B cell (primary cell): ENCODE measurements at regions not wholly inside any gene's neighbourhood (a gene's known extent, or its start where the extent isn't known, plus 50 kb on each side); places are given as distances from the start of the nearest gene placed in this dataset.

Experiments
- ATAC-seq: fragments of 200-7000 bp; cut with Tn5 transposase; one replicate; pipeline ENCODE4 v1.10.0; 2021; ENCODE audit warnings: low read depth, mild to moderate bottlenecking, moderate number of reproducible peaks, moderate library complexity
- CTCF ChIA-PET: fragments of 350-600 bp; sonication (Branson Sonifier 250); formaldehyde crosslinking; loops from one replicate; lab custom pipeline; 2021; ENCODE audit warnings: antibody characterized with exemption, inconsistent platforms; lab: Charles Lee
- POLR2A ChIA-PET: fragments of 350-600 bp; sonication (Branson Sonifier 250); formaldehyde crosslinking; loops from one replicate; lab custom pipeline; 2021; ENCODE audit warnings: antibody characterized with exemption; lab: Charles Lee
- DNase-seq: peaks from one replicate; pipeline ENCODE4 v3.0.0; 2013
- H2AFZ ChIP-seq: 2 replicates; pipeline ENCODE4 v1.6.1; 2012; ENCODE audit warnings: mild to moderate bottlenecking, low read depth, low read length; ENCODE audit not compliant: insufficient read depth, poor library complexity, severe bottlenecking
- H3K27ac ChIP-seq, 2 donors: 1 replicate in 1 of 2; 2 replicates in 1 of 2; pipeline ENCODE4 v1.5.1; 2012 to 2013; ENCODE audit warnings: low read length in 2 of 2, mild to moderate bottlenecking in 2 of 2, moderate library complexity in 1 of 2
- H3K27me3 ChIP-seq, 4 experiments: fragments of 200-600 bp in 1 of 4; sonication (generic) in 1 of 4; replicated peaks in 1 of 4; 1 replicate in 2 of 4; 2 replicates in 2 of 4; pipeline versions ENCODE4 v1.6.1 to v1.7.0; 2013 to 2016; ENCODE audit warnings: low read length in 3 of 4, mild to moderate bottlenecking in 2 of 4, mixed read lengths in 1 of 4, moderate library complexity in 1 of 4; ENCODE audit not compliant: insufficient read depth in 4 of 4, control insufficient read depth in 3 of 4; ENCODE audit errors: control extremely low read depth in 1 of 4
- H3K36me3 ChIP-seq, 2 experiments: replicated peaks in 1 of 2; 1 replicate in 1 of 2; 2 replicates in 1 of 2; pipeline versions ENCODE4 v1.6.1 to v1.7.1; 2013; ENCODE audit warnings: low read length in 1 of 2; ENCODE audit not compliant: insufficient read depth in 2 of 2, control insufficient read depth in 1 of 2; ENCODE audit errors: control extremely low read depth in 1 of 2, extremely low read depth in 1 of 2
- H3K4me1 ChIP-seq, 2 donors: fragments of 200-600 bp in 1 of 2; sonication (generic) in 1 of 2; 1 replicate in 1 of 2; 2 replicates in 1 of 2; pipeline versions ENCODE4 v1.5.1 to v1.6.1; 2013 to 2017; ENCODE audit warnings: low read length in 2 of 2; ENCODE audit not compliant: control insufficient read depth in 2 of 2, insufficient read depth in 2 of 2
- H3K4me2 ChIP-seq: replicated peaks from 2 replicates; pipeline ENCODE3; 2012; ENCODE audit warnings: mild to moderate bottlenecking, low read depth, low read length; ENCODE audit not compliant: poor library complexity, severe bottlenecking
- H3K4me3 ChIP-seq, 5 experiments: fragments of 200-600 bp in 1 of 5; sonication (generic) in 1 of 5; 1 replicate in 3 of 5; 2 replicates in 2 of 5; pipeline versions ENCODE4 v1.5.1 to v1.7.0; 2011 to 2016; ENCODE audit warnings: low read length in 4 of 5, mild to moderate bottlenecking in 4 of 5, low read depth in 2 of 5, control low read depth in 1 of 5, moderate library complexity in 1 of 5; ENCODE audit not compliant: insufficient read depth in 1 of 5; ENCODE audit errors: control extremely low read depth in 1 of 5, extremely low read depth in 1 of 5
- H3K79me2 ChIP-seq: fragments of 200-600 bp; sonication (generic); one replicate; pipeline ENCODE4 v1.6.0; 2016; ENCODE audit warnings: low read length; ENCODE audit not compliant: control insufficient read depth, insufficient read depth
- H3K9ac ChIP-seq: fragments of 200-600 bp; sonication (generic); 2 replicates; pipeline ENCODE4 v1.6.1; 2017; ENCODE audit warnings: mild to moderate bottlenecking, low read length, moderate library complexity
- H3K9me3 ChIP-seq, 3 donors: one replicate each; pipeline versions ENCODE4 v1.6.1 to v1.7.1; 2013; ENCODE audit warnings: low read length in 2 of 3; ENCODE audit not compliant: control insufficient read depth in 2 of 3, insufficient read depth in 1 of 3; ENCODE audit errors: control extremely low read depth in 1 of 3
- H4K20me1 ChIP-seq: 2 replicates; pipeline ENCODE4 v1.6.0; 2012; ENCODE audit warnings: mild to moderate bottlenecking, low read length; ENCODE audit not compliant: insufficient read depth, control insufficient read depth, poor library complexity, severe bottlenecking
- H3K27ac Mint-ChIP-seq: one replicate; pipeline ENCODE4 v1.8.0; 2021; ENCODE audit warnings: mixed read lengths
- H3K27me3 Mint-ChIP-seq: one replicate; pipeline ENCODE4 v1.8.0; 2021; ENCODE audit warnings: mixed read lengths
- H3K4me1 Mint-ChIP-seq: one replicate; pipeline ENCODE4 v1.8.0; 2021; ENCODE audit warnings: mixed read lengths
- H3K4me3 Mint-ChIP-seq: one replicate; pipeline ENCODE4 v1.8.0; 2021; ENCODE audit warnings: mixed read lengths
- H3K9me3 Mint-ChIP-seq: one replicate; pipeline ENCODE4 v1.8.0; 2022; ENCODE audit warnings: mixed read lengths; ENCODE audit not compliant: insufficient read depth
- EZH2 ChIP-seq: IDR thresholded peaks from 2 replicates; pipeline ENCODE4 v1.6.1; 2012; ENCODE audit warnings: borderline replicate concordance, low read depth, mild to moderate bottlenecking, moderate library complexity, low read length; ENCODE audit not compliant: insufficient read depth, poor library complexity, severe bottlenecking
- WGBS: methylation state at CpG from one replicate; pipeline ENCODE4 v1.1.5; 2013; ENCODE audit warnings: missing lambda C conversion rate; ENCODE audit not compliant: insufficient coverage; 5-methylcytosine and 5-hydroxymethylcytosine counted together
- intact Hi-C: fragments of 100-400 bp; cut with micrococcal nuclease; formaldehyde crosslinking; loops from one replicate; pipeline ENCODE4 v1.10.0; 2022
- TF ChIP-seq, protein P1 (sequence below): fragments of 200-600 bp; IDR thresholded peaks from one replicate; pipeline ENCODE4 v1.8.0; 2022; ENCODE audit warnings: antibody characterized with exemption, mild to moderate bottlenecking

DNA sequence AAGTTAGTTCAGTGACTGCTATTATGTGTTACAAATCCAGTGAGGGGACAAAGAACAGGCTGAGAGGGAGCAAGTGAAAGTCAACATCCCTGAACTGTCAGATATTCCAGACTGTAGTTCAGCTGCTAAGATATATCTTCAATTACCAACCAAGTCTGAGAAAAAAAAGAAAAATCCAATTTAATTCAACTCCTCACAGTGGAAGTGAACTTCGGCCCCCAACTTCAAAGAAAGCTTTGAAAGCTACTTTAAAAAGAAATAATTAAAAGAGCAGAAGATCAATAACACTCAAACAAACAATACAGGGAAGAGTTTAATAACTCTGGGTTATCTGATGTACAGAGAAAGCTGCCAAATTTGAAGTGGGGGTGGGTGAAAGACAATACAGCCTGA is 174.0 kb downstream of the SERPINI1 start:
- POLR2A ChIA-PET: no interaction called here

DNA sequence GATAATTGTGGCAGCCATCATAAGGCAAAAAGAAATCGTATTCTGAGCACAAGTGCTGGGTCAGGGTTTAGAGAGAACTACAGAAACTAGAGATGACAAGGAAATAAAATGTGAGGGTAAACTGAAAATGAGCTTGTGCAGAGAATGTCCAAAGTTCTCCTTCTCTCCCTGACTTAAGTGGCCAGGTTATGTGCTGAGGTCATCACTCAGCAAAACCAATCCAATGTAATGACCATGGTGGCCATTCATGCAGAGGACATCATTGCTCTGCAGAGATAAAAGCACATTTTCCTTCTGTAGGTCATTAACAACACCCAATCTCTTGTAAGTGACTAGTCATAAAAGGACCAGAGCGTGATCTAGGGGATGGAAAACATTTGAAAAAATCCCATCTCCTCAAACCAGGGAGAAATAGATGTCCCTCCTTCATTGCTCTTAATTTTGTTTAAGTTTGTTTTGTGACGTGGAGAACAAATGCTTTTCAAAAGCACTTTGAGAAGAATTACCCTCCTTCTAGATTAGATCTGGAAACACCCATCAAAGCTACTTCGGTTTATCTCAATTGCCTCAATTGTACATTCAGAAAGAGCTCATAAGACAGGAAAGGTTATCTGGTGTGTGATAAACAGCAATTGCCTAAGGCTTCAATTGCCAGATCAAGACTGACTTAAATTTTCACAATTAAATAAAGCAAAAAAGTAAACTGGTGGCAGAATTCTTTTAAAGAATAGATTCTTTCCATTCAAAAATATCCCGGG is 173.4 kb downstream of the SERPINI1 start:
- Histone ChIP-seq H3K27me3 (no peaks in the 10 kb centered on the region), H3K79me2 (no peaks in the 10 kb centered on the region), H3K36me3 (no peaks in the 10 kb centered on the region), H3K4me3 (no peak overlapping the region), H3K9me3 (peaks cover 0 to 3% (median 0%) of the 10 kb centered on the region in 3 donors), H3K4me2 (no peak overlapping the region), H3K4me1 (no peaks in the 10 kb centered on the region), H4K20me1 (no peaks in the 10 kb centered on the region), H3K27ac (no peak overlapping the region), H3K9ac (no peak overlapping the region), H2AFZ (no peak overlapping the region)
- TF ChIP-seq EZH2: no peak
- TF ChIP-seq, protein P1, sequence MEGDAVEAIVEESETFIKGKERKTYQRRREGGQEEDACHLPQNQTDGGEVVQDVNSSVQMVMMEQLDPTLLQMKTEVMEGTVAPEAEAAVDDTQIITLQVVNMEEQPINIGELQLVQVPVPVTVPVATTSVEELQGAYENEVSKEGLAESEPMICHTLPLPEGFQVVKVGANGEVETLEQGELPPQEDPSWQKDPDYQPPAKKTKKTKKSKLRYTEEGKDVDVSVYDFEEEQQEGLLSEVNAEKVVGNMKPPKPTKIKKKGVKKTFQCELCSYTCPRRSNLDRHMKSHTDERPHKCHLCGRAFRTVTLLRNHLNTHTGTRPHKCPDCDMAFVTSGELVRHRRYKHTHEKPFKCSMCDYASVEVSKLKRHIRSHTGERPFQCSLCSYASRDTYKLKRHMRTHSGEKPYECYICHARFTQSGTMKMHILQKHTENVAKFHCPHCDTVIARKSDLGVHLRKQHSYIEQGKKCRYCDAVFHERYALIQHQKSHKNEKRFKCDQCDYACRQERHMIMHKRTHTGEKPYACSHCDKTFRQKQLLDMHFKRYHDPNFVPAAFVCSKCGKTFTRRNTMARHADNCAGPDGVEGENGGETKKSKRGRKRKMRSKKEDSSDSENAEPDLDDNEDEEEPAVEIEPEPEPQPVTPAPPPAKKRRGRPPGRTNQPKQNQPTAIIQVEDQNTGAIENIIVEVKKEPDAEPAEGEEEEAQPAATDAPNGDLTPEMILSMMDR: no peak
- POLR2A ChIA-PET: no interaction called here
- 83% methylated on average over 1 of the region's 5 CpGs for whole genome bisulfite sequencing
- no peak for ATAC-seq
- intact Hi-C loops: no loop called here
- CTCF ChIA-PET: no interaction called here
- H3K4me3 Mint-ChIP-seq: no peak overlapping the region
- H3K27me3 Mint-ChIP-seq: peaks cover 19% of the 10 kb centered on the region
- H3K9me3 Mint-ChIP-seq: no peaks in the 10 kb centered on the region
- no peak for DNase-seq
- no peak overlapping the region for H3K27ac Mint-ChIP-seq
- no peaks in the 10 kb centered on the region for H3K4me1 Mint-ChIP-seq

More for the DNA sequence above, 174.0 kb downstream of the SERPINI1 start:
- Histone ChIP-seq H3K4me1 (no peaks in the 10 kb centered on the region), H4K20me1 (no peaks in the 10 kb centered on the region), H3K79me2 (no peaks in the 10 kb centered on the region), H2AFZ (no peak overlapping the region), H3K27ac (no peak overlapping the region), H3K9me3 (peaks cover 0 to 3% (median 0%) of the 10 kb centered on the region in 3 donors), H3K4me3 (no peak overlapping the region), H3K9ac (no peak overlapping the region), H3K4me2 (no peak overlapping the region), H3K36me3 (no peaks in the 10 kb centered on the region), H3K27me3 (no peaks in the 10 kb centered on the region)
- Mint-ChIP-seq H3K4me3 (no peak overlapping the region), H3K9me3 (no peaks in the 10 kb centered on the region), H3K27ac (no peak overlapping the region), H3K4me1 (no peaks in the 10 kb centered on the region), H3K27me3 (peaks cover 19% of the 10 kb centered on the region)
- CTCF ChIA-PET: no interaction called here
- DNase-seq (no peak), ATAC-seq (no peak)
- TF ChIP-seq EZH2: no peak
- TF ChIP-seq, protein P1: no peak
- WGBS: no CpG with 5 or more reads among the region's 1 CpG
- intact Hi-C loops: no loop called here
